SK-N-SH (cell line): ENCODE measurements at regions not wholly inside any gene's neighbourhood (a gene's known extent, or its start where the extent isn't known, plus 50 kb on each side); places are given as distances from the start of the nearest gene placed in this dataset.
"Not testable (repeated sequence)": the region's sequence is repeated elsewhere in the genome, so short reads cannot be mapped to it uniquely, and the experiment has no call there.

Experiments
- CTCF ChIA-PET: fragments of 300-600, 350-600 bp; formaldehyde crosslinking; extraction: SDS; loops from one replicate; lab custom pipeline; 2021; lab: Yijun Ruan, JAX
- POLR2A ChIA-PET: fragments of 350-600 bp; sonication (Branson Sonifier 250); formaldehyde crosslinking; extraction: SDS; loops from one replicate; lab custom pipeline; 2020; ENCODE audit warnings: antibody characterized with exemption, inconsistent platforms; lab: Yijun Ruan, JAX
- DNase-seq: peaks from one replicate; pipeline ENCODE4 v3.0.0; 2012
- H2AFZ ChIP-seq: fragments of 200-600 bp; sonication (generic); 2 replicates; pipeline ENCODE4 v1.8.1; 2016; ENCODE audit warnings: antibody characterized with exemption, mild to moderate bottlenecking, low read depth
- H3F3A ChIP-seq: fragments of 200-600 bp; sonication (generic); replicated peaks from 2 replicates; pipeline ENCODE3; 2016; ENCODE audit warnings: antibody characterized with exemption, mild to moderate bottlenecking; ENCODE audit not compliant: insufficient read depth
- H3K27ac ChIP-seq, 2 experiments: fragments of 200-500 bp in 1 of 2; fragments of 200-600 bp in 1 of 2; sonication (Bioruptor generic) in 1 of 2; sonication (generic), shearing (Covaris generic) in 1 of 2; 2 replicates each; pipeline versions ENCODE4 v1.5.1 to v1.6.1; 2014 to 2016; ENCODE audit warnings: low read depth in 2 of 2, inconsistent platforms in 1 of 2, low read length in 1 of 2, mild to moderate bottlenecking in 1 of 2, mixed read lengths in 1 of 2
- H3K27me3 ChIP-seq: fragments of 200-600 bp; sonication (generic), shearing (Covaris generic); 2 replicates; pipeline ENCODE4 v1.6.1; 2016; ENCODE audit warnings: mixed run types; ENCODE audit not compliant: insufficient read depth
- H3K36me3 ChIP-seq, 2 experiments: fragments of 200-500 bp in 1 of 2; fragments of 200-600 bp in 1 of 2; sonication (Bioruptor generic) in 1 of 2; sonication (generic) in 1 of 2; replicated peaks in 1 of 2; 2 replicates each; pipeline versions ENCODE3 to v1.5.1; 2014 to 2016; ENCODE audit warnings: low read length in 1 of 2, mild to moderate bottlenecking in 1 of 2; ENCODE audit not compliant: insufficient read depth in 2 of 2, control insufficient read depth in 1 of 2
- H3K4me1 ChIP-seq, 2 experiments: fragments of 200-500 bp in 1 of 2; fragments of 200-600 bp in 1 of 2; sonication (Bioruptor generic) in 1 of 2; sonication (generic), shearing (Covaris generic) in 1 of 2; 2 replicates each; pipeline versions ENCODE4 v1.5.1 to v1.6.1; 2014 to 2016; ENCODE audit warnings: low read depth in 1 of 2, low read length in 1 of 2, mixed run types in 1 of 2; ENCODE audit not compliant: insufficient read depth in 2 of 2, control insufficient read depth in 1 of 2
- H3K4me2 ChIP-seq: fragments of 200-600 bp; sonication (generic), shearing (Covaris generic); 2 replicates; pipeline ENCODE4 v1.6.1; 2017; ENCODE audit warnings: mixed run types
- H3K4me3 ChIP-seq, 2 experiments: fragments of 200-500 bp in 1 of 2; fragments of 200-600 bp in 1 of 2; sonication (Bioruptor generic) in 1 of 2; sonication (generic), shearing (Covaris generic) in 1 of 2; 2 replicates each; pipeline versions ENCODE4 v1.5.1 to v1.8.1; 2014 to 2016; ENCODE audit warnings: low read depth in 2 of 2, inconsistent platforms in 1 of 2, low read length in 1 of 2, mild to moderate bottlenecking in 1 of 2, mixed read lengths in 1 of 2, moderate library complexity in 1 of 2
- H3K79me2 ChIP-seq: fragments of 200-600 bp; sonication (generic); 2 replicates; pipeline ENCODE4 v1.8.1; 2017; ENCODE audit warnings: mild to moderate bottlenecking; ENCODE audit not compliant: insufficient read depth
- H3K9ac ChIP-seq: fragments of 200-600 bp; sonication (generic); 2 replicates; pipeline ENCODE4 v1.6.1; 2017; ENCODE audit warnings: mixed run types
- H3K9me2 ChIP-seq: fragments of 200-600 bp; sonication (generic); 2 replicates; pipeline ENCODE4 v1.6.1; 2017; ENCODE audit warnings: mixed run types
- H3K9me3 ChIP-seq: fragments of 200-600 bp; sonication (generic); 2 replicates; pipeline ENCODE4 v1.6.1; 2017; ENCODE audit warnings: mixed run types, mild to moderate bottlenecking, moderate library complexity
- H4K20me1 ChIP-seq: fragments of 200-600 bp; sonication (generic); 2 replicates; pipeline ENCODE4 v1.6.1; 2017; ENCODE audit warnings: mild to moderate bottlenecking, mixed run types; ENCODE audit not compliant: insufficient read depth
- CHD2 ChIP-seq: fragments of 150-350 bp; IDR thresholded peaks from 2 replicates; pipeline ENCODE4 v1.6.1; 2018; ENCODE audit warnings: low read length; ENCODE audit not compliant: partially characterized antibody
- CTCF ChIP-seq: fragments of 200-600 bp; sonication (generic); IDR thresholded peaks from 2 replicates; pipeline ENCODE4 v1.6.1; 2017; ENCODE audit warnings: antibody characterized with exemption, mild to moderate bottlenecking, moderate library complexity
- ELF1 ChIP-seq: IDR thresholded peaks from 2 replicates; pipeline ENCODE4 v1.4.0; 2012
- FOXJ3 ChIP-seq: sonication (generic); formaldehyde crosslinking; IDR thresholded peaks from 2 replicates; pipeline ENCODE4 v1.5.1; 2020; ENCODE audit warnings: mild to moderate bottlenecking, missing genetic modification reagents
- FOXM1 ChIP-seq: IDR thresholded peaks from 2 replicates; pipeline ENCODE4 v1.4.0; 2012; ENCODE audit warnings: low read depth, mild to moderate bottlenecking
- GATA2 ChIP-seq: sonication (generic); formaldehyde crosslinking; IDR thresholded peaks from 2 replicates; pipeline ENCODE4 v1.5.0; 2020; ENCODE audit warnings: mild to moderate bottlenecking, missing genetic modification reagents
- IRF3 ChIP-seq: fragments of 150-350 bp; IDR thresholded peaks from 2 replicates; pipeline ENCODE4 v1.6.1; 2016; ENCODE audit warnings: mild to moderate bottlenecking, low read depth, low read length
- JUND ChIP-seq: IDR thresholded peaks from 2 replicates; pipeline ENCODE4 v1.4.0; 2012
- MAX ChIP-seq: IDR thresholded peaks from 2 replicates; pipeline ENCODE4 v1.4.0; 2012; ENCODE audit warnings: low read depth
- NRF1 ChIP-seq: IDR thresholded peaks from 2 replicates; pipeline ENCODE4 v1.6.1; 2012; ENCODE audit warnings: low read depth, mild to moderate bottlenecking, low read length
- POLR2AphosphoS5 ChIP-seq: IDR thresholded peaks from 2 replicates; pipeline ENCODE4 v1.6.1; 2012; ENCODE audit warnings: low read depth, low read length
- RCOR1 ChIP-seq: fragments of 150-350 bp; IDR thresholded peaks from 2 replicates; pipeline ENCODE4 v1.6.1; 2017; ENCODE audit warnings: antibody characterized with exemption, low read length
- SMC3 ChIP-seq: IDR thresholded peaks from 2 replicates; pipeline ENCODE4 v1.6.1; 2012; ENCODE audit warnings: low read depth, low read length, improper control_type of control experiment
- USF1 ChIP-seq: IDR thresholded peaks from 2 replicates; pipeline ENCODE4 v1.4.0; 2012; ENCODE audit warnings: low read depth, borderline replicate concordance
- WGBS: methylation state at CpG from one replicate; pipeline ENCODE4 v1.1.6; 2017; ENCODE audit warnings: low lambda C conversion rate; 5-methylcytosine and 5-hydroxymethylcytosine counted together

- no peak overlapping the region for H3K9ac ChIP-seq
- H3K27me3 ChIP-seq, result no peaks in the 10 kb centered on the region
- DNase-seq, result no peak
- no peaks in the 10 kb centered on the region for H3K4me1 ChIP-seq
- TF ChIP-seq SMC3 (no peak), POLR2AphosphoS5 (no peak), NRF1 (no peak), GATA2 (CRISPR knock-in tag) (no peak), FOXJ3 (CRISPR knock-in tag) (no peak), RCOR1 (no peak), USF1 (no peak), MAX (no peak), JUND (no peak), ELF1 (no peak), CTCF (no peak), IRF3 (no peak), FOXM1 (no peak), CHD2 (no peak)
- TF ChIP-seq, all 33 proteins: peak for 0
- Histone ChIP-seq H2AFZ (no peak overlapping the region), H4K20me1 (no peaks in the 10 kb centered on the region), H3K4me3 (no peak overlapping the region), H3K9me3 (no peaks in the 10 kb centered on the region), H3K9me2 (no peaks in the 10 kb centered on the region), H3K27ac (no peak overlapping the region), H3K79me2 (no peaks in the 10 kb centered on the region), H3K4me2 (no peak overlapping the region), H3K36me3 (no peaks in the 10 kb centered on the region), H3F3A (no peaks in the 10 kb centered on the region)
- 0% methylated on average over 1 of the region's 1 CpG for WGBS
- POLR2A ChIA-PET, result no interaction called here
- CTCF ChIA-PET, result no interaction called here
Observed at GRCh38 chr6:88413459-88413858, 247.3 kb upstream of the CNR1 start.

GRCh38 chr6:88408355-88408754, 242.2 kb upstream of the CNR1 start:
- CTCF ChIA-PET, POLR2A ChIA-PET, H3K9me3 ChIP-seq, H3K27ac ChIP-seq, H3K9ac ChIP-seq, H3F3A ChIP-seq, H3K4me1 ChIP-seq, H3K79me2 ChIP-seq, H3K36me3 ChIP-seq, H3K27me3 ChIP-seq, H3K4me2 ChIP-seq, H2AFZ ChIP-seq, DNase-seq, H3K4me3 ChIP-seq, H3K9me2 ChIP-seq, H4K20me1 ChIP-seq: not testable (repeated sequence)
- 67% methylated on average over 3 of the region's 4 CpGs for WGBS

- H3K4me1 ChIP-seq, H2AFZ ChIP-seq, H3F3A ChIP-seq, CTCF ChIA-PET, H3K36me3 ChIP-seq, POLR2A ChIA-PET, H3K9me3 ChIP-seq, H3K4me2 ChIP-seq, H3K27ac ChIP-seq, H3K79me2 ChIP-seq, H4K20me1 ChIP-seq, H3K9me2 ChIP-seq, H3K4me3 ChIP-seq, DNase-seq, H3K27me3 ChIP-seq, H3K9ac ChIP-seq: not testable (repeated sequence)
- WGBS, result 76% methylated on average over 10 of the region's 19 CpGs
Observed at GRCh38 chr6:88406674-88407073, 240.5 kb upstream of the CNR1 start.
